LNCaP clone FGC (cell line): ENCODE measurements at regions not wholly inside any gene's neighbourhood (a gene's known extent, or its start where the extent isn't known, plus 50 kb on each side); places are given as distances from the start of the nearest gene placed in this dataset.

Source experiments
- DNase-seq: peaks from one replicate; pipeline ENCODE4 v3.0.0-alpha.2; 2011; ENCODE audit warnings: low read depth
- H3K4me3 ChIP-seq: 2 replicates; pipeline ENCODE4 v1.5.1; 2011; ENCODE audit warnings: mild to moderate bottlenecking, low read depth, low read length, control low read depth
- TF ChIP-seq, protein P1 (sequence below): IDR thresholded peaks from 2 replicates; pipeline ENCODE4 v1.5.1; 2012; ENCODE audit warnings: mild to moderate bottlenecking; ENCODE audit not compliant: control insufficient read depth, insufficient read depth; ENCODE audit errors: extremely low read depth

DNA sequence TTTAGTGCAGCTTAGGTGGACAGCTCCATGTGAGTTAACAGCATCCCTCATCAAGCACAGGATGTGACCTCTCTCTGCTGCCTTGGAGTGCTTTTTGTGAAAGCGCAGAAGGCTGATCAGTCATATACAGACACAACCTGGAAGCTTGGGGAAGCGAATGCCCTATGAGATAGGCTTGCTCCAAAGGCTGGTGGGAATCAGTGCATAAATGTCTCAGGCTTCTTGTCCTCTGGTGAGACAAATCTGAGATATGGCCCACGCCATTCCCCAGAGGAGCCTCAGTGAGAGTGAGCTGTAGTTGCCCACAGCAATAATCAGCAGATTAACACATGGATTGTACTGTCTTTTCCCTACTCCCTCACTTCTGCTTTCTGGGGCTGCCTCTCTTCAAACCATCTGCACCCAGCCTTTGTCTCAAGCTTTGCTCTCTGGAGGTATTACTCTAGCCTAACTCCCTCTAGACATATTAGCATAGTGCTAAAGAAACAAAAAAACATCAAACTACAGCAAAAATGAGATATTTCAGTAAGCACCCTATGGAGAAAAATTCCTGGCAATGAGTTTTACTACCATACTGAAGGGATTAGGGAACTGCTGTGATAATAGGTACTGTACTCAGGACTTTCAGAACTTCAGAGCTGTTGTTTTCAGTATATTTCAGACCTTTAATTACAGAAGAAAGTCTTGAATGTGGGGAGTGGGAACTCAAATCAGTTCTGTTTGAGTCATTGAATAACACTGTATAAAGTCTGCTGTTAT lies 113.7 kb downstream of the OXSM start:
- H3K4me3 ChIP-seq, result no peak overlapping the region
- TF ChIP-seq, protein P1, sequence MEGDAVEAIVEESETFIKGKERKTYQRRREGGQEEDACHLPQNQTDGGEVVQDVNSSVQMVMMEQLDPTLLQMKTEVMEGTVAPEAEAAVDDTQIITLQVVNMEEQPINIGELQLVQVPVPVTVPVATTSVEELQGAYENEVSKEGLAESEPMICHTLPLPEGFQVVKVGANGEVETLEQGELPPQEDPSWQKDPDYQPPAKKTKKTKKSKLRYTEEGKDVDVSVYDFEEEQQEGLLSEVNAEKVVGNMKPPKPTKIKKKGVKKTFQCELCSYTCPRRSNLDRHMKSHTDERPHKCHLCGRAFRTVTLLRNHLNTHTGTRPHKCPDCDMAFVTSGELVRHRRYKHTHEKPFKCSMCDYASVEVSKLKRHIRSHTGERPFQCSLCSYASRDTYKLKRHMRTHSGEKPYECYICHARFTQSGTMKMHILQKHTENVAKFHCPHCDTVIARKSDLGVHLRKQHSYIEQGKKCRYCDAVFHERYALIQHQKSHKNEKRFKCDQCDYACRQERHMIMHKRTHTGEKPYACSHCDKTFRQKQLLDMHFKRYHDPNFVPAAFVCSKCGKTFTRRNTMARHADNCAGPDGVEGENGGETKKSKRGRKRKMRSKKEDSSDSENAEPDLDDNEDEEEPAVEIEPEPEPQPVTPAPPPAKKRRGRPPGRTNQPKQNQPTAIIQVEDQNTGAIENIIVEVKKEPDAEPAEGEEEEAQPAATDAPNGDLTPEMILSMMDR, result no peak
- no peak for DNase-seq

GRCh38 chr3:25904206-25904605 lies 114.3 kb downstream of the OXSM start:
- DNase-seq, result no peak
- TF ChIP-seq, protein P1, result peak; percentile 54
- no peak overlapping the region for H3K4me3 ChIP-seq

- TF ChIP-seq, protein P1, result no peak
- no peak for DNase-seq
- H3K4me3 ChIP-seq, result no peak overlapping the region
These were observed 116.4 kb downstream of the OXSM start for GRCh38 chr3:25906132-25906906.

DNA sequence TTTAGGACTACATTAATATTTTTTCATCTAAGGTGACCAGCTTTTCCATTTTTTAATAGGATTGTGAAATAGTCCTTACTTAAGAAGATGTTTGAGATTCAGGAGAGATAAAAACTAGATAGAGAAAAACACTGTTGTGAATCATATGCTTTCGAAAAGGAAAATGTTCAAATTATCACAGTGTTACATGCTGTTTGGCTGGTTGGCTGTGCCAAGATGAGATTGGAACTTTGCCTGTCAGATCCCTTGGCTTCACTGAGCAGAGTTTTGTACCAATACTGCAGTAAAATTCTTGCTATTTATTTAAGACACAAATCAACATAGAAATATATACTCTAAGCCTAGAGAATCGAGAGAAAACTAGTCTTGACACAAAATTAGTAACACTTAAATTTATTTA lies 117.2 kb downstream of the OXSM start:
- TF ChIP-seq, protein P1, result no peak
- H3K4me3 ChIP-seq, result no peak overlapping the region
- peak; percentile 63 for DNase-seq

- no peak for DNase-seq
- no peak overlapping the region for H3K4me3 ChIP-seq
- TF ChIP-seq, protein P1, result no peak
These were observed 120.2 kb downstream of the OXSM start for GRCh38 chr3:25910105-25910504.

- TF ChIP-seq, protein P1, result peak; percentile 38
- DNase-seq, result no peak
- H3K4me3 ChIP-seq, result no peak overlapping the region
These were observed 121.1 kb downstream of the OXSM start for GRCh38 chr3:25910997-25911396.
